WTC11 (cell line): ENCODE measurements at regions not wholly inside any gene's neighbourhood (a gene's known extent, or its start where the extent isn't known, plus 50 kb on each side); places are given as distances from the start of the nearest gene placed in this dataset.

ENCODE experiments used
- ATAC-seq: fragments of 200-7000 bp; cut with Tn5 transposase; 2 replicates; pipeline ENCODE4 v1.10.0; 2021; ENCODE audit warnings: mild to moderate bottlenecking, moderate library complexity
- CTCF ChIA-PET: fragments of 300-600 bp; sonication (Branson Sonifier 250); formaldehyde crosslinking; loops from one replicate; lab custom pipeline; 2021; ENCODE audit warnings: antibody characterized with exemption; lab: Charles Lee
- POLR2A ChIA-PET: fragments of 350-600 bp; sonication (Branson Sonifier 250); formaldehyde crosslinking; loops from one replicate; lab custom pipeline; 2021; ENCODE audit warnings: antibody characterized with exemption; lab: Charles Lee
- DNase-seq: peaks from one replicate; pipeline ENCODE4 v3.0.0; 2021; ENCODE audit warnings: low spot score
- H3K27ac Mint-ChIP-seq: 2 replicates; pipeline ENCODE4 v1.8.0; 2021; ENCODE audit warnings: mixed read lengths
- H3K27me3 Mint-ChIP-seq: 2 replicates; pipeline ENCODE4 v1.8.0; 2021; ENCODE audit warnings: low read depth, mild to moderate bottlenecking, moderate library complexity, mixed read lengths
- H3K36me3 Mint-ChIP-seq: 2 replicates; pipeline ENCODE4 v1.8.0; 2021; ENCODE audit warnings: mixed read lengths
- H3K4me1 Mint-ChIP-seq: 2 replicates; pipeline ENCODE4 v1.8.0; 2022; ENCODE audit warnings: mixed read lengths
- H3K4me3 Mint-ChIP-seq: 2 replicates; pipeline ENCODE4 v1.8.0; 2021; ENCODE audit warnings: mild to moderate bottlenecking, moderate library complexity, mixed read lengths
- H3K9me3 Mint-ChIP-seq: 2 replicates; pipeline ENCODE4 v1.8.0; 2021; ENCODE audit warnings: mixed read lengths
- ATF3 ChIP-seq: sonication (generic); formaldehyde crosslinking; conservative IDR thresholded peaks from 2 replicates; pipeline ENCODE4 v1.8.1; 2022; ENCODE audit warnings: mild to moderate bottlenecking, missing genetic modification reagents
- ATF6 ChIP-seq: sonication (generic); formaldehyde crosslinking; IDR thresholded peaks from 2 replicates; pipeline ENCODE4 v1.8.1; 2023; ENCODE audit warnings: mild to moderate bottlenecking, missing genetic modification reagents
- CREB1 ChIP-seq: sonication (generic); formaldehyde crosslinking; IDR thresholded peaks from 2 replicates; pipeline ENCODE4 v1.8.0; 2023; ENCODE audit warnings: mild to moderate bottlenecking, missing genetic modification reagents
- CTCF ChIP-seq: fragments of 200-600 bp; IDR thresholded peaks from 2 replicates; pipeline ENCODE4 v1.8.0; 2022; ENCODE audit warnings: antibody characterized with exemption
- E2F4 ChIP-seq: sonication (generic); formaldehyde crosslinking; IDR thresholded peaks from 2 replicates; pipeline ENCODE4 v1.8.1; 2022; ENCODE audit warnings: low read depth, mild to moderate bottlenecking, moderate library complexity, missing genetic modification reagents, borderline replicate concordance
- E2F5 ChIP-seq: sonication (generic); formaldehyde crosslinking; IDR thresholded peaks from 2 replicates; pipeline ENCODE4 v1.8.1; 2022; ENCODE audit warnings: mild to moderate bottlenecking, moderate library complexity, missing genetic modification reagents
- ELF4 ChIP-seq: sonication (generic); formaldehyde crosslinking; IDR thresholded peaks from 2 replicates; pipeline ENCODE4 v1.8.1; 2022; ENCODE audit warnings: low read depth, mild to moderate bottlenecking, moderate library complexity, missing genetic modification reagents
- GABPB1 ChIP-seq: sonication (generic); formaldehyde crosslinking; IDR thresholded peaks from 2 replicates; pipeline ENCODE4 v1.8.1; 2023; ENCODE audit warnings: mild to moderate bottlenecking, missing genetic modification reagents
- MXD4 ChIP-seq: fragments of 250-450 bp; sonication (Bioruptor Pico); IDR thresholded peaks from 2 replicates; pipeline ENCODE4 v1.8.0; 2021; ENCODE audit warnings: mild to moderate bottlenecking, moderate library complexity, borderline replicate concordance
- PRRX2 ChIP-seq: fragments of 250-450 bp; sonication (Bioruptor Pico); IDR thresholded peaks from 2 replicates; pipeline ENCODE4 v1.8.0; 2021; ENCODE audit warnings: mild to moderate bottlenecking
- SMAD4 ChIP-seq: sonication (generic); formaldehyde crosslinking; IDR thresholded peaks from 2 replicates; pipeline ENCODE4 v1.8.0; 2022; ENCODE audit warnings: mild to moderate bottlenecking, missing genetic modification reagents
- USF1 ChIP-seq: sonication (generic); formaldehyde crosslinking; IDR thresholded peaks from 2 replicates; pipeline ENCODE4 v1.8.0; 2022; ENCODE audit warnings: mild to moderate bottlenecking, missing genetic modification reagents
- ZBTB43 ChIP-seq: sonication (generic); formaldehyde crosslinking; IDR thresholded peaks from 2 replicates; pipeline ENCODE4 v1.8.1; 2023; ENCODE audit warnings: mild to moderate bottlenecking, missing genetic modification reagents
- ZNF232 ChIP-seq: sonication (generic); formaldehyde crosslinking; IDR thresholded peaks from 2 replicates; pipeline ENCODE4 v1.8.0; 2022; ENCODE audit warnings: mild to moderate bottlenecking, missing genetic modification reagents
- ZNF317 ChIP-seq: sonication (generic); formaldehyde crosslinking; IDR thresholded peaks from 2 replicates; pipeline ENCODE4 v1.8.1; 2023; ENCODE audit warnings: low read depth, mild to moderate bottlenecking, moderate library complexity, missing genetic modification reagents, borderline replicate concordance
- ZSCAN18 ChIP-seq: fragments of 250-450 bp; sonication (Bioruptor Pico); IDR thresholded peaks from 2 replicates; pipeline ENCODE4 v2.1.2; 2022; ENCODE audit warnings: mild to moderate bottlenecking, moderate library complexity

GRCh38 chr14:41171045-41171444, 435.6 kb upstream of the LRFN5 start (continued):
- TF ChIP-seq ZNF317 (no peak), E2F4 (CRISPR knock-in tag) (no peak), ZBTB43 (CRISPR knock-in tag) (no peak), ATF3 (no peak), ATF6 (no peak), CREB1 (CRISPR knock-in tag) (no peak), GABPB1 (CRISPR knock-in tag) (no peak)

- H3K9me3 Mint-ChIP-seq, result peaks cover 7% of the 10 kb centered on the region
- no peaks in the 10 kb centered on the region for H3K27me3 Mint-ChIP-seq
- peaks cover 3% of the 10 kb centered on the region; the same call in 1 of the 2 replicates for H3K36me3 Mint-ChIP-seq
- H3K4me3 Mint-ChIP-seq, result no peak overlapping the region
- peak; percentile 83 for ATAC-seq
- no peak for TF ChIP-seq ZSCAN18
- TF ChIP-seq USF1 (CRISPR knock-in tag), result no peak
- TF ChIP-seq CTCF, result no peak
- no peak for TF ChIP-seq E2F5 (CRISPR knock-in tag)
- TF ChIP-seq PRRX2 (CRISPR knock-in tag), result no peak
- no peak for TF ChIP-seq SMAD4
- TF ChIP-seq ZNF232, result no peak
- no peak for TF ChIP-seq ELF4
- TF ChIP-seq MXD4 (CRISPR knock-in tag), result no peak
- TF ChIP-seq, all 79 proteins: peak for 0
- H3K27ac Mint-ChIP-seq, result peak overlapping the region; percentile 37; the same call in 1 of the 2 replicates
- no peak for DNase-seq
- ChIA-PET POLR2A (no interaction called here), CTCF (no interaction called here)
- H3K4me1 Mint-ChIP-seq, result no peaks in the 10 kb centered on the region
Observed at GRCh38 chr14:41167040-41167439, 439.6 kb upstream of the LRFN5 start.
